Mesendoderm (in vitro differentiated cells): ENCODE measurements at regions not wholly inside any gene's neighbourhood (a gene's known extent, or its start where the extent isn't known, plus 50 kb on each side); places are given as distances from the start of the nearest gene placed in this dataset.

Experiments
- DNase-seq: peaks from one replicate; pipeline ENCODE4 v3.0.0; 2013
- H2AK5ac ChIP-seq: 2 replicates; pipeline ENCODE4 v1.6.1; 2013; ENCODE audit warnings: low read length, inconsistent platforms
- H2BK120ac ChIP-seq: 2 replicates; pipeline ENCODE4 v1.6.1; 2013; ENCODE audit warnings: low read depth, mild to moderate bottlenecking, low read length, moderate library complexity, mixed read lengths
- H2BK15ac ChIP-seq: replicated peaks from 2 replicates; pipeline ENCODE4 v1.6.1; 2013; ENCODE audit warnings: low read depth, mild to moderate bottlenecking, moderate library complexity
- H2BK5ac ChIP-seq: 2 replicates; pipeline ENCODE4 v1.6.1; 2013; ENCODE audit warnings: low read length, inconsistent platforms
- H3K18ac ChIP-seq: 2 replicates; pipeline ENCODE4 v1.6.1; 2013; ENCODE audit warnings: mild to moderate bottlenecking, low read length, mixed read lengths
- H3K23ac ChIP-seq: one replicate; pipeline ENCODE4 v1.6.1; 2013; ENCODE audit warnings: low read length
- H3K27ac ChIP-seq: 2 replicates; pipeline ENCODE4 v1.5.1; 2013; ENCODE audit warnings: low read depth, mild to moderate bottlenecking, inconsistent platforms, low read length, moderate library complexity
- H3K27me3 ChIP-seq: 2 replicates; pipeline ENCODE4 v1.6.1; 2013; ENCODE audit warnings: low read length, control low read depth, mild to moderate bottlenecking, inconsistent platforms; ENCODE audit not compliant: insufficient read depth, poor library complexity
- H3K36me3 ChIP-seq: 2 replicates; pipeline ENCODE4 v1.6.1; 2013; ENCODE audit warnings: low read length, inconsistent platforms; ENCODE audit not compliant: control insufficient read depth, insufficient read depth
- H3K4ac ChIP-seq: one replicate; pipeline ENCODE4 v1.6.1; 2013; ENCODE audit warnings: low read depth, mild to moderate bottlenecking, low read length, moderate library complexity
- H3K4me1 ChIP-seq: 2 replicates; pipeline ENCODE4 v1.6.1; 2013; ENCODE audit warnings: low read depth, low read length, inconsistent platforms; ENCODE audit not compliant: control insufficient read depth
- H3K4me2 ChIP-seq: 2 replicates; pipeline ENCODE4 v1.6.1; 2013; ENCODE audit warnings: low read length
- H3K4me3 ChIP-seq: 2 replicates; pipeline ENCODE4 v1.5.1; 2013; ENCODE audit warnings: mild to moderate bottlenecking, low read length
- H3K56ac ChIP-seq: one replicate; pipeline ENCODE4 v1.6.1; 2013; ENCODE audit warnings: low read length
- H3K79me1 ChIP-seq: 2 replicates; pipeline ENCODE4 v1.6.1; 2013; ENCODE audit warnings: low read length, inconsistent platforms
- H3K79me2 ChIP-seq: 2 replicates; pipeline ENCODE4 v1.6.1; 2013; ENCODE audit warnings: mild to moderate bottlenecking, low read length; ENCODE audit not compliant: control insufficient read depth, insufficient read depth
- H3K9ac ChIP-seq: 2 replicates; pipeline ENCODE4 v1.6.1; 2013; ENCODE audit warnings: low read length, inconsistent platforms
- H4K5ac ChIP-seq: one replicate; pipeline ENCODE4 v1.6.1; 2013; ENCODE audit warnings: low read length
- H4K8ac ChIP-seq: one replicate; pipeline ENCODE4 v1.6.1; 2013; ENCODE audit warnings: low read depth, mild to moderate bottlenecking, control low read depth, low read length, moderate library complexity
- WGBS: extraction: QIAGEN DNeasy Blood & Tissue Kit; methylation state at CpG from one replicate; pipeline ENCODE4 v1.1.7; 2013; ENCODE audit warnings: low lambda C conversion rate, missing lambda C conversion rate; ENCODE audit not compliant: insufficient coverage; ENCODE audit errors: extremely low coverage; 5-methylcytosine and 5-hydroxymethylcytosine counted together

DNA sequence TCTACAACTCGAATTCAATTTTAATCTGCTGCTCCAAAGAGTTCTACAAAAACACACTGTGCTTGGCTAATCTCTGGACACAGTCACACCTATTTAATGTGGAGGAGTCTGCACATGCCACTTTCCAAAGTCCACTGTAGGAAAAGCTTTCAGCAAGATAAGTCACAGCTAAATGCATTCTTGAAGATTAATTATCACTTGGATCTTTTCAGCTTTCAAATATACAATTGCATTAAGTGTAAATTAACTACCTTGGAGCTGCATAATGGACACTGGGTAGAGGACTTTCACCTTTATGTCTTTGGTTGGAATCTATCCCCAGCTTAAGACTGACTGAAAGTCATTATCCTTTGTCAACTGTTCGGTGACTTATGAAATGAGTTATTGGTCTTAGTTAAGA lies 565.1 kb downstream of the PIK3C3 start:
- H3K4ac ChIP-seq = no peak overlapping the region
- H2BK15ac ChIP-seq = no peak overlapping the region
- no peak for DNase-seq
- H3K4me3 ChIP-seq = no peak overlapping the region
- no peaks in the 10 kb centered on the region for H3K27me3 ChIP-seq
- H3K79me2 ChIP-seq = no peaks in the 10 kb centered on the region
- H3K27ac ChIP-seq = no peak overlapping the region
- H2AK5ac ChIP-seq = no peak overlapping the region
- H2BK5ac ChIP-seq = no peak overlapping the region
- H3K9ac ChIP-seq = no peak overlapping the region
- no peak overlapping the region for H3K4me2 ChIP-seq
- H4K5ac ChIP-seq = no peak overlapping the region
- WGBS = 100% methylated on average over 1 of the region's 2 CpGs
- no peaks in the 10 kb centered on the region for H3K79me1 ChIP-seq
- no peak overlapping the region for H2BK120ac ChIP-seq
- no peak overlapping the region for H3K56ac ChIP-seq
- H3K23ac ChIP-seq = no peak overlapping the region
- no peak overlapping the region for H3K18ac ChIP-seq
- H3K36me3 ChIP-seq = no peaks in the 10 kb centered on the region
- no peak overlapping the region for H4K8ac ChIP-seq
- H3K4me1 ChIP-seq = no peaks in the 10 kb centered on the region

DNA sequence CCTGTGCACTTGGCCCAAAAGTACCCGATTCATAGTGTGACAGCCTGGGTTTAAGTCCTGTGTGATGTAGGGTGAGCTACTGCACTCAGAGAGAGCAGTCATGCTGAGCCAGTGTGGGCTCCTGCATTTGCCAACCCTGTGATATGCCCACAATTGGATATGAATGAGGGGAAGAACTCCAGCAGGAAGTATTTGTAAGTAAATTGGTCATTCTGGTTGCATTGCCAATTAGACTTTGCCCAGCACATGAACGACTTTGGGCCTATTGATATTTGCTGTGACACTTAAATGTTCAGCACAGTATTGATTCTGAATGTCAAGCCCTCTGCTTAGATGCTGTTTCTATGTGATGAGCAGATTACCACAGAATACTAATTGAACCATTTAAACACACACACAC lies 570.9 kb downstream of the PIK3C3 start:
- no CpG with 5 or more reads among the region's 2 CpGs for WGBS
- Histone ChIP-seq H3K79me1 (no peaks in the 10 kb centered on the region), H3K27me3 (no peaks in the 10 kb centered on the region), H3K4me3 (no peak overlapping the region), H3K36me3 (no peaks in the 10 kb centered on the region), H3K79me2 (no peaks in the 10 kb centered on the region), H3K4me2 (no peak overlapping the region), H3K9ac (no peak overlapping the region), H2AK5ac (no peak overlapping the region), H2BK120ac (no peak overlapping the region), H3K27ac (no peak overlapping the region), H3K4ac (no peak overlapping the region), H3K56ac (no peak overlapping the region), H4K5ac (no peak overlapping the region), H3K4me1 (no peaks in the 10 kb centered on the region), H2BK15ac (no peak overlapping the region), H4K8ac (no peak overlapping the region), H2BK5ac (no peak overlapping the region), H3K18ac (no peak overlapping the region), H3K23ac (no peak overlapping the region)
- DNase-seq = no peak

DNA sequence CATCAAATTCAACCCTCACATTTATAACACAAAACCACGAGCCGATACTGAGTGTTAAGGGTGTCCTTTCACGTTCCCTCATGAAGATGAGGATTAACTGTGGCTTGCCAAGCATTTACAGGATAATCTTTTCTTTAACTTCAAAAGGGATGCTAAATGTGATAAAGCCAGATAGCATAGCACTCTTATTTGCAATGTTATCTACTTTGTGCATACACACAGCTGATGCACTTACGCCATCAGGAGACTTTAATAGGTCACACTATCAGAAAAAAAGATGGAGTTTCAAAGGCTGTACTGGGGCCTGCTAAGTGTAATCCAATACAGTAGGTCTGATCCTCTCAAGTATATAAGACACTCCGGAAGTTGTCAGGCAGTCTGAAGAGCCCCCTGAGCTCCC lies 572.7 kb downstream of the PIK3C3 start:
- Histone ChIP-seq H3K36me3 (no peaks in the 10 kb centered on the region), H3K27me3 (no peaks in the 10 kb centered on the region), H3K4ac (no peak overlapping the region), H2BK15ac (no peak overlapping the region), H3K23ac (no peak overlapping the region), H4K5ac (no peak overlapping the region), H4K8ac (no peak overlapping the region), H3K56ac (no peak overlapping the region), H3K4me3 (no peak overlapping the region), H3K9ac (no peak overlapping the region), H3K4me1 (no peaks in the 10 kb centered on the region), H2AK5ac (no peak overlapping the region), H3K18ac (no peak overlapping the region), H3K4me2 (no peak overlapping the region), H2BK120ac (no peak overlapping the region), H2BK5ac (no peak overlapping the region), H3K79me1 (no peaks in the 10 kb centered on the region), H3K79me2 (no peaks in the 10 kb centered on the region), H3K27ac (no peak overlapping the region)
- DNase-seq = peak; percentile 25
- WGBS = no CpG with 5 or more reads among the region's 5 CpGs

DNA sequence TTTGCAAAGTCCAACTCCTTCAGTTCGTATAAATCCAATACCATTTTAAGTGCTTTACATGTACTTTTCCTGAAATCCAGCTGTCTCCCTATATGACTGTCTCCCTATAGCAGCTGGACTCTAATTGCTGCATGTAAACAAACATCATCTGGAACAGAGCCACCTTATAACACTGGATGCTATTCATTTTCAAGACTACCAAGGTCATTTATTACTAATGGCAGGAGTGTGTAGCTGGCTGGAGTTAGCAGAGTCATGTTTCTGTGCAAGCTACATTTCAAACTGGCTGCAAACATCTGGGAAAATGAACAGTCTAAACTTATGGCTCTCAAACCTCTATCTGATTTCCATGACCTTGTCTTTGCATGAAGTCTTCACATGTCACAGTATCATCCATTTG lies 575.2 kb downstream of the PIK3C3 start:
- no peak overlapping the region for H2BK120ac ChIP-seq
- H3K18ac ChIP-seq = no peak overlapping the region
- no peak overlapping the region for H3K56ac ChIP-seq
- no peak overlapping the region for H3K4ac ChIP-seq
- no peak overlapping the region for H4K8ac ChIP-seq
- no peaks in the 10 kb centered on the region for H3K4me1 ChIP-seq
- no CpG with 5 or more reads among the region's 1 CpG for WGBS
- H3K79me2 ChIP-seq = no peaks in the 10 kb centered on the region
- H3K23ac ChIP-seq = no peak overlapping the region
- no peaks in the 10 kb centered on the region for H3K79me1 ChIP-seq
- H3K27ac ChIP-seq = no peak overlapping the region
- H2BK15ac ChIP-seq = no peak overlapping the region
- H3K4me2 ChIP-seq = no peak overlapping the region
- H3K27me3 ChIP-seq = no peaks in the 10 kb centered on the region
- no peak overlapping the region for H4K5ac ChIP-seq
- no peak overlapping the region for H3K9ac ChIP-seq
- H2AK5ac ChIP-seq = no peak overlapping the region
- H3K36me3 ChIP-seq = no peaks in the 10 kb centered on the region
- H2BK5ac ChIP-seq = no peak overlapping the region
- DNase-seq = no peak
- no peak overlapping the region for H3K4me3 ChIP-seq

DNA sequence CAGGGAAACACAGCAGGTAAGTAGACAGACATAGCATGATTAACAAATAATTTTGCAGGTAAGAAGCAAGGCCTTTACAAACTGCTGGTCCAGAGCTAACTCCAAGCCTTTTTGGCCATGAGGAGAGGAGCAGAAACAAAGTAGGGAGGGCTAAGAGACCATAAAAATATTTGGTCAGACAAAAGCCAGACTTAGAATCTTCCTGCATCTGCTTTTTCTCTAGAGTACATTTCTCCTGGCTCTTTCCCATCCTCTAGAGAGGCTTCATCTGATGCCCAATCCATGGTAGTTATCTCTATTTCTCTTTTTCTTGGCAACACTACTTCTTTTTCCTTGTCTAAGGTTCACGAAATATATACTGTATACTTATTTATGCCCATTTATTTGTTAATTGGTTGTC lies 577.1 kb downstream of the PIK3C3 start:
- Histone ChIP-seq H3K9ac (no peak overlapping the region), H3K4me2 (no peak overlapping the region), H2BK15ac (no peak overlapping the region), H4K8ac (no peak overlapping the region), H3K79me2 (no peaks in the 10 kb centered on the region), H3K36me3 (no peaks in the 10 kb centered on the region), H4K5ac (no peak overlapping the region), H3K79me1 (no peaks in the 10 kb centered on the region), H3K56ac (no peak overlapping the region), H3K4me3 (no peak overlapping the region), H2AK5ac (no peak overlapping the region), H2BK5ac (no peak overlapping the region), H3K4ac (no peak overlapping the region), H3K18ac (no peak overlapping the region), H3K27ac (no peak overlapping the region), H3K4me1 (no peaks in the 10 kb centered on the region), H3K27me3 (no peaks in the 10 kb centered on the region), H3K23ac (no peak overlapping the region), H2BK120ac (no peak overlapping the region)
- no peak for DNase-seq
- WGBS = no CpG with 5 or more reads among the region's 1 CpG

DNA sequence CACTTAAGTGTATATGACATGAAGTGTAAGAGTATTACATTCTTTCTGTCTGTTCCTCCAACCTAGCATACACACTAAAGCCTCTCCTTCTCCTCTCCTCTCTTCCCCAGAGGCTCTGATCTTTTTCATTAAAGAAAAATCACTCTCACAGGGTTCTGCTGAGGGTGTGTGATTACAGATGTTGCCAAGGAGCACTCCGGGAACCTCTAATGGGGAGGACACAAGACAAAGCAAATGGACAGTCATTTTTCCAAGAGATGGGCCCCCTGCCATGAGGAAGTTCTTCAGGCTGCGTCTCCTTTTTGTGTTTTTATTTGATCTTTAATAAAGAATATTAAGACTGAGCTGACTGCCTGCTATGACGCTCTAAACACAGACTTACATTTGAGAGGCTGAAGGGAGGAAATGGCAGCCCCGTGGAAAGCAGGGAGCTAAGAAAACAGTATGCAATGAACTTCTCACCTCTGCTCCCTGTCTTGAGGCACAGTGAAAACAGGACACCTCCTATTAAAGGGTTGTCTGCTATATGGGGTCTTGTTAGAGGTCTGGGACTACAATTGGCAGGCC lies 578.1 kb downstream of the PIK3C3 start:
- Histone ChIP-seq H2BK5ac (no peak overlapping the region), H3K27ac (no peak overlapping the region), H3K4me3 (no peak overlapping the region), H3K36me3 (no peaks in the 10 kb centered on the region), H2BK120ac (no peak overlapping the region), H3K9ac (no peak overlapping the region), H3K4me2 (no peak overlapping the region), H3K23ac (no peak overlapping the region), H3K79me1 (no peaks in the 10 kb centered on the region), H3K27me3 (no peaks in the 10 kb centered on the region), H3K79me2 (no peaks in the 10 kb centered on the region), H2AK5ac (no peak overlapping the region), H2BK15ac (peak overlapping the region; percentile 92), H4K8ac (no peak overlapping the region), H3K4ac (no peak overlapping the region), H3K4me1 (no peaks in the 10 kb centered on the region), H3K56ac (no peak overlapping the region), H3K18ac (no peak overlapping the region), H4K5ac (no peak overlapping the region)
- no CpG with 5 or more reads among the region's 4 CpGs for whole genome bisulfite sequencing
- DNase-seq = no peak
